ENCODE measurements at regions not wholly inside any gene's neighbourhood (a gene's known extent, or its start where the extent isn't known, plus 50 kb on each side); places are given as distances from the start of the nearest gene placed in this dataset.

- CTCF ChIA-PET: no interaction called here
- Histone ChIP-seq H3K9me3 (ENCODE audit: control insufficient read depth, insufficient read depth, low read depth, low read length) (no peaks in the 10 kb centered on the region), H3K4me1 (ENCODE audit: control insufficient read depth, insufficient read depth, low read length) (no peaks in the 10 kb centered on the region), H3K36me3 (ENCODE audit: control insufficient read depth, insufficient read depth, low read length) (no peaks in the 10 kb centered on the region), H3K27ac (ENCODE audit: low read length) (no peak overlapping the region), H3K4me3 (ENCODE audit: low read depth in 2 of 2, low read length in 2 of 2) (no peak overlapping the region), H3K27me3 (ENCODE audit: control insufficient read depth, insufficient read depth, low read length) (no peaks in the 10 kb centered on the region)
- no peak for ATAC-seq
- in situ Hi-C loops (cut with HindIII; ENCODE audit: low pct_unique_long_range_greater_than_20kb, low sequenced_read_pairs): no loop called here
- intact Hi-C loops (cut with micrococcal nuclease; ENCODE audit: unreplicated experiment): no loop called here
- TF ChIP-seq TCF7L2 (IDR thresholded peaks at IDR 0.05; ENCODE audit: low read depth, low read length) (no peak), POLR2AphosphoS5 (IDR thresholded peaks at IDR 0.05; ENCODE audit: low read depth, low read length) (no peak), REST (IDR thresholded peaks at IDR 0.05; ENCODE audit: insufficient read depth in 1 of 2, low read depth in 2 of 2, low read length in 1 of 2) (no peak), SIN3A (IDR thresholded peaks at IDR 0.05; ENCODE audit: borderline replicate concordance, insufficient read depth, low read depth, low read length) (no peak)
- TF ChIP-seq, protein P1, sequence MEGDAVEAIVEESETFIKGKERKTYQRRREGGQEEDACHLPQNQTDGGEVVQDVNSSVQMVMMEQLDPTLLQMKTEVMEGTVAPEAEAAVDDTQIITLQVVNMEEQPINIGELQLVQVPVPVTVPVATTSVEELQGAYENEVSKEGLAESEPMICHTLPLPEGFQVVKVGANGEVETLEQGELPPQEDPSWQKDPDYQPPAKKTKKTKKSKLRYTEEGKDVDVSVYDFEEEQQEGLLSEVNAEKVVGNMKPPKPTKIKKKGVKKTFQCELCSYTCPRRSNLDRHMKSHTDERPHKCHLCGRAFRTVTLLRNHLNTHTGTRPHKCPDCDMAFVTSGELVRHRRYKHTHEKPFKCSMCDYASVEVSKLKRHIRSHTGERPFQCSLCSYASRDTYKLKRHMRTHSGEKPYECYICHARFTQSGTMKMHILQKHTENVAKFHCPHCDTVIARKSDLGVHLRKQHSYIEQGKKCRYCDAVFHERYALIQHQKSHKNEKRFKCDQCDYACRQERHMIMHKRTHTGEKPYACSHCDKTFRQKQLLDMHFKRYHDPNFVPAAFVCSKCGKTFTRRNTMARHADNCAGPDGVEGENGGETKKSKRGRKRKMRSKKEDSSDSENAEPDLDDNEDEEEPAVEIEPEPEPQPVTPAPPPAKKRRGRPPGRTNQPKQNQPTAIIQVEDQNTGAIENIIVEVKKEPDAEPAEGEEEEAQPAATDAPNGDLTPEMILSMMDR (IDR thresholded peaks at IDR 0.05): no peak
- POLR2A ChIA-PET: interaction anchor here (0.7 kb wide), 1 partner anchor 17 kb away, joined by 3 read pairs; no protein-coding TSS in a partner anchor
- DNase-seq (ENCODE audit: low read depth, low spot score): no peak
- no TSS peak for BruUV-seq (replicated peaks)
These were observed 50.7 kb upstream of the HAAO start for GRCh38 chr2:42843131-42843530.

GRCh38 chr2:42842466-42842865 is 50.1 kb upstream of the HAAO start:
- CTCF ChIA-PET: no interaction called here
- no TSS peak for BruUV-seq (replicated peaks)
- in situ Hi-C loops (cut with HindIII; ENCODE audit: low pct_unique_long_range_greater_than_20kb, low sequenced_read_pairs): no loop called here

More at GRCh38 chr2:42842466-42842865, 50.1 kb upstream of the HAAO start:
- H3K27ac ChIP-seq (ENCODE audit: low read length): no peak overlapping the region
- H3K4me1 ChIP-seq (ENCODE audit: control insufficient read depth, insufficient read depth, low read length): no peaks in the 10 kb centered on the region
- POLR2A ChIA-PET: no interaction called here
- H3K27me3 ChIP-seq (ENCODE audit: control insufficient read depth, insufficient read depth, low read length): no peaks in the 10 kb centered on the region
- DNase-seq (ENCODE audit: low read depth, low spot score) (no peak), ATAC-seq (no peak)
- H3K36me3 ChIP-seq (ENCODE audit: control insufficient read depth, insufficient read depth, low read length): no peaks in the 10 kb centered on the region
- TF ChIP-seq TCF7L2 (IDR thresholded peaks at IDR 0.05; ENCODE audit: low read depth, low read length): no peak
- TF ChIP-seq REST (IDR thresholded peaks at IDR 0.05; ENCODE audit: insufficient read depth in 1 of 2, low read depth in 2 of 2, low read length in 1 of 2): no peak
- no peak for TF ChIP-seq POLR2AphosphoS5 (IDR thresholded peaks at IDR 0.05; ENCODE audit: low read depth, low read length)
- TF ChIP-seq SIN3A (IDR thresholded peaks at IDR 0.05; ENCODE audit: borderline replicate concordance, insufficient read depth, low read depth, low read length): no peak
- TF ChIP-seq, protein P1 (IDR thresholded peaks at IDR 0.05): no peak
- no peak overlapping the region for H3K4me3 ChIP-seq (ENCODE audit: low read depth in 2 of 2, low read length in 2 of 2)
- H3K9me3 ChIP-seq (ENCODE audit: control insufficient read depth, insufficient read depth, low read depth, low read length): no peaks in the 10 kb centered on the region
- intact Hi-C loops (cut with micrococcal nuclease; ENCODE audit: unreplicated experiment): no loop called here

Data from Panc1 (cell line).